GM10266 (cell line): ENCODE measurements at regions not wholly inside any gene's neighbourhood (a gene's known extent, or its start where the extent isn't known, plus 50 kb on each side); places are given as distances from the start of the nearest gene placed in this dataset.
"Not testable (repeated sequence)": the region's sequence is repeated elsewhere in the genome, so short reads cannot be mapped to it uniquely, and the experiment has no call there.

Source experiments
- DNase-seq: peaks from one replicate; pipeline ENCODE4 v3.0.0; 2012; ENCODE audit errors: extremely low spot score
- TF ChIP-seq, protein P1 (sequence below): IDR thresholded peaks from 2 replicates; pipeline ENCODE4 v1.5.1; 2012; ENCODE audit warnings: mild to moderate bottlenecking, low read depth; ENCODE audit not compliant: control insufficient read depth, insufficient read depth; ENCODE audit errors: missing control alignments

GRCh38 chr18:961644-962355 lies 57.1 kb downstream of the ADCYAP1 start:
- TF ChIP-seq, protein P1, sequence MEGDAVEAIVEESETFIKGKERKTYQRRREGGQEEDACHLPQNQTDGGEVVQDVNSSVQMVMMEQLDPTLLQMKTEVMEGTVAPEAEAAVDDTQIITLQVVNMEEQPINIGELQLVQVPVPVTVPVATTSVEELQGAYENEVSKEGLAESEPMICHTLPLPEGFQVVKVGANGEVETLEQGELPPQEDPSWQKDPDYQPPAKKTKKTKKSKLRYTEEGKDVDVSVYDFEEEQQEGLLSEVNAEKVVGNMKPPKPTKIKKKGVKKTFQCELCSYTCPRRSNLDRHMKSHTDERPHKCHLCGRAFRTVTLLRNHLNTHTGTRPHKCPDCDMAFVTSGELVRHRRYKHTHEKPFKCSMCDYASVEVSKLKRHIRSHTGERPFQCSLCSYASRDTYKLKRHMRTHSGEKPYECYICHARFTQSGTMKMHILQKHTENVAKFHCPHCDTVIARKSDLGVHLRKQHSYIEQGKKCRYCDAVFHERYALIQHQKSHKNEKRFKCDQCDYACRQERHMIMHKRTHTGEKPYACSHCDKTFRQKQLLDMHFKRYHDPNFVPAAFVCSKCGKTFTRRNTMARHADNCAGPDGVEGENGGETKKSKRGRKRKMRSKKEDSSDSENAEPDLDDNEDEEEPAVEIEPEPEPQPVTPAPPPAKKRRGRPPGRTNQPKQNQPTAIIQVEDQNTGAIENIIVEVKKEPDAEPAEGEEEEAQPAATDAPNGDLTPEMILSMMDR: peak; percentile 75
- DNase-seq: peak; percentile 39

DNA sequence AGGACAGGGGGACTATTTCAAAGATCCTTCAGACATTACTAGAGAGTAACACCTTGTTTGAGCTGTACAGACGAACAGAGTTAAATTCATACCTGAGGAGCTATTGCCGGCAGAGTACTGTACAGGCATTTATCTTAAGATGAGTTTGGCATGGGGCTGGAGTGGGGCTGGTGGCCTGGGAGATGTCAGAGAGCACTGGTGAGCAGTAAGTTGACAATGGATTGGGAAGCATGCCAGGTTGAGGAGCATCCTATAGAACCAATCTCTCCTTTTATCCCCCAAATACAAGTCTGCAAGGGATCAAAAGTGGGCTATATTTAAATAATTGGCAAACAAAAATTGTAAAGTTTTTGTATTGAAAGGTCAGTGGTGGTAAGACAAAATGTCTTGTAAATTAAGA lies 58.6 kb downstream of the ADCYAP1 start:
- no peak for DNase-seq
- TF ChIP-seq, protein P1: no peak

- no peak for DNase-seq
- TF ChIP-seq, protein P1: no peak
Measured at GRCh38 chr18:965921-966758, 61.5 kb downstream of the ADCYAP1 start.

DNA sequence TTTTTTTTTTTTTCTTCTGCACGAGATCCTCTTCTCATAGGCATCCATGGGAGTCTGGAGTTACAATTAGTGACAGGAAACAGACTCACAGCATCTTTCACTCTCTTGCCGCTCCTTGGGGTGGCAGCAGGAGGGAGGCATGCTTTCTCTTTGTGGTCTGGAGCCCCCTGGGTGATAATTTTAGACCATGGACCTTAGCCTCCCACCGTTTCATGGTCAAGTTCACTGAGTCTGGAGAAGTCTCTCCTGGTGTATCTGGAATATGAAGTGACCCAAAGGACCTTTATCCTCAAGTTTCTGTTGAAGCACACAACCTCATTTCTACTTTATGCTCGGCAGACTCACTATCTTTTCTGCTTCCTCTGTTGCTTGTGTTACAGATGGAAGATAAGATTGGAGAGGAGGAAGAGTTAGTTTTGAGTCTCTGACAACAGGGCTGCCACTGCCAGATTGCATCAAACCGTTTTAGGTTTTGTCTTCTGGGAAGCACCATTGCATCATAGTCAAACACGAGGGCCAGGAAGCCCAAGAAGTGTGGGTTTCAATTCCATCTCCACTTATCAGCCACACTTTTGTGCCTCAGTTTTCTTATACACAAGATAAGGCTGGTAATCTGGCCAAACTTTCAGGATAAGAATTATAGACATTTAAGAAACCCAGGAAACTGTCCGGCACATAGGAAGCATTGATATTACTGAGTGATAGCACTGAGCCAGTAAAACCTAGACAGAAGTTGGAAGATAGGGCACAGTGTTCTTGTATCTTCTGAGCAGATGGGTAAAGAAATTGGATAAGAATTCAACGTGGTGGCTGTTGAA lies 62.3 kb downstream of the ADCYAP1 start:
- TF ChIP-seq, protein P1: no peak
- no peak for DNase-seq

- not testable (repeated sequence) for DNase-seq
Measured at GRCh38 chr18:968910-969309, 64.2 kb downstream of the ADCYAP1 start.

DNA sequence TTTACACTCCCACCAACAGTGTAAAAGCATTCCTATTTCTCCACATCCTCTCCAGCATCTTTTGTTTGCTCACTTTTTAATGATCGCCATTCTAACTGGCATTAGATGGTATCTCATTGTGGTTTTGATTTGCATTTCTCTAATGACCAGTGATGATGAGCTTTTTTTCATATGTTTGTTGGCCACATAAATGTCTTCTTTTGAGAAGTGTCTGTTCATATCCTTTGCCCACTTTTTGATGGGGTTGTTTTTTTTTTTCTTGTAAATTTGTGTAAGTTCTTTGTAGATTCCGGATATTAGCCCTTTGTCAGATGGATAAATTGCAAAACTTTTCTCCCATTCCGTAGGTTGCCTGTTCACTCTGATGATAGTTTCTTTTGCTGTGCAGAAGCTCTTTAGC lies 64.6 kb downstream of the ADCYAP1 start:
- DNase-seq: not testable (repeated sequence)

DNA sequence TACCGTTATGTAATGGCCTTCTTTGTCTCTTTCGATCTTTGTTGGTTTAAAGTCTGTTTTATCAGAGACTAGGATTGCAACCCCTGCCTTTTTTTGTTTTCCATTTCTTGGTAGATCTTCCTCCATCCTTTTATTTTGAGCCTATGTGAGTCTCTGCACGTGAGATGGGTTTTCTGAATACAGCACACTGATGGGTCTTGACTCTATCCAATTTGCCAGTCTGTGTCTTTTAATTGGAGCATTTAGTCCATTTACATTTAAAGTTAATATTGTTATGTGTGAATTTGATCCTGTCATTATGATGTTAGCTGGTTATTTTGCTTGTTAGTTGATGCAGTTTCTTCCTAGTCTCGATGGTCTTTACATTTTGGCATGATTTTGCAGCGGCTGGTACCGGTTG lies 69.9 kb downstream of the ADCYAP1 start:
- DNase-seq: not testable (repeated sequence)

GRCh38 chr18:976393-977128 lies 71.9 kb downstream of the ADCYAP1 start:
- DNase-seq: not testable (repeated sequence)

DNA sequence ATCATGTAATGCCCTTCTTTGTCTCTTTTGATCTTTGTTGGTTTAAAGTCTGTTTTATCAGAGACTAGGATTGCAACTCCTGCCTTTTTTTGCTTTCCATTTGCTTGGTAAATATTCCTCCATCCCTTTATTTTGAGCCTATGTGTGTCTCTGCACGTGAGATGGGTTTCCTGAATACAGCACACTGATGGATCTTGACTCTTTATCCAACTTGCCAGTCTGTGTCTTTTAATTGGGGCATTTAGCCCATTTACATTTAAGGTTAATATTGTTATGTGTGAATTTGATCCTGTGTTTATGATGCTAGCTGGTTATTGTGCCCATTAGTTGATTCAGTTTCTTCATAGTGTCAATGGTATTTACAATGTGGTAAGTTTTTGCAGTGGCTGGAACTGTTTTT lies 72.7 kb downstream of the ADCYAP1 start:
- DNase-seq: not testable (repeated sequence)

DNA sequence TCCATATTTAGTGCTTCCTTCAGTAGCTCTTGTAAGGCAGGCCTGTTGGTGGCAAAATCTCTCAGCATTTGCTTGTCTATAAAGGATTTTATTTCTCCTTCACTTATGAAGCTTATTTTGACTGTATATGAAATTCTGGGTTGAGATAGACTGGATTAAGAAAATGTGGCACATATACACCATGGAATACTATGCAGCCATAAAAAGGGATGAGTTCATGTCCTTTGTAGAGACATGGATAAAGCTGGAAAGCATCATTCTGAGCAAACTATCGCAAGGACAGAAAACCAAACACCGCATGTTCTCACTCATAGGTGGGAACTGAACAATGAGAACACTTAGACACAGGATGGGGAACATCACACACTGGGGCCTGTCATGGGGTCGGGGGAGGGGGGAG lies 73.1 kb downstream of the ADCYAP1 start:
- not testable (repeated sequence) for DNase-seq
